ENCODE measurements at regions not wholly inside any gene's neighbourhood (a gene's known extent, or its start where the extent isn't known, plus 50 kb on each side); places are given as distances from the start of the nearest gene placed in this dataset.

DNA sequence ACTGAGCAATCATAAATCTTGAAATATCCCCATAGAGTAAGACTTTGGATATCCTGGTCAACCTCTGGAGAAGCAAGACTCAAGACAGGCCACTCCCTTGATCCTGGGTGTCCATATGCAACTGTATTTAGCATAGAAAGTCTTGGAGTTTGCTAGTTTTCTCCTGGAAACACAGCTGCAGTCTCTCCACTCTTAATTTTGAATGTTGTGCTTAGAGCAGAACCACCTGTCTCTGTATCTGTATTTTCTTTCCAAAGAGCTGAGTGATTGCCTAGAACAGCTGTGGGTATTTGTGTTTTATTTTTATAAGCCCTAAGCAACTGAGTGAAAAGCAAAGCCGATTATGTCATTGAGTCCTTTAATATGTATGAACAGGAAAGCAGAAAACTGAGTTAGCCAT is 64.1 kb upstream of the ADAM23 start:
- TF ChIP-seq ZNF670 (tag by site-specific recombination; IDR thresholded peaks at IDR 0.05; ENCODE audit: low read depth): no peak
- no peak for TF ChIP-seq KLF10 (tag by site-specific recombination; IDR thresholded peaks at IDR 0.05)
- TF ChIP-seq ZNF37A (tag by site-specific recombination; IDR thresholded peaks at IDR 0.05): no peak
- TF ChIP-seq ZNF132 (tag by site-specific recombination; IDR thresholded peaks at IDR 0.05; ENCODE audit: borderline replicate concordance): no peak
- TF ChIP-seq MYNN (tag by site-specific recombination; IDR thresholded peaks at IDR 0.05; ENCODE audit: borderline replicate concordance): no peak
- TF ChIP-seq ZNF16 (tag by site-specific recombination; IDR thresholded peaks at IDR 0.05; ENCODE audit: low read depth): no peak
- no peak for TF ChIP-seq HOXC10 (CRISPR knock-in tag; IDR thresholded peaks at IDR 0.05)
- TF ChIP-seq GLI4 (tag by site-specific recombination; IDR thresholded peaks at IDR 0.05): no peak
- no peak for TF ChIP-seq ZNF776 (tag by site-specific recombination; IDR thresholded peaks at IDR 0.05; ENCODE audit: borderline replicate concordance)
- no peak for TF ChIP-seq ZNF175 (tag by site-specific recombination; IDR thresholded peaks at IDR 0.05)
- TF ChIP-seq ZNF76 (tag by site-specific recombination; IDR thresholded peaks at IDR 0.05; ENCODE audit: borderline replicate concordance, low read depth): no peak
- H3K9me3 ChIP-seq (ENCODE audit: control insufficient read depth, insufficient read depth, low read depth, low read length): no peaks in the 10 kb centered on the region; the same call in 1 of the 2 replicates
- ChIA-PET CTCF (no interaction called here), POLR2A (no interaction called here)
- H3K36me3 ChIP-seq (ENCODE audit: control insufficient read depth in 2 of 2, insufficient read depth in 1 of 2, low read length in 2 of 2): no peaks in the 10 kb centered on the region
- H3K4me3 ChIP-seq (ENCODE audit: low read depth, low read length): no peak overlapping the region
- H3K27ac ChIP-seq (ENCODE audit: extremely low read depth, low read depth, low read length): no peak overlapping the region
- H3K4me1 ChIP-seq (ENCODE audit: control insufficient read depth, insufficient read depth, low read length): no peaks in the 10 kb centered on the region

DNA sequence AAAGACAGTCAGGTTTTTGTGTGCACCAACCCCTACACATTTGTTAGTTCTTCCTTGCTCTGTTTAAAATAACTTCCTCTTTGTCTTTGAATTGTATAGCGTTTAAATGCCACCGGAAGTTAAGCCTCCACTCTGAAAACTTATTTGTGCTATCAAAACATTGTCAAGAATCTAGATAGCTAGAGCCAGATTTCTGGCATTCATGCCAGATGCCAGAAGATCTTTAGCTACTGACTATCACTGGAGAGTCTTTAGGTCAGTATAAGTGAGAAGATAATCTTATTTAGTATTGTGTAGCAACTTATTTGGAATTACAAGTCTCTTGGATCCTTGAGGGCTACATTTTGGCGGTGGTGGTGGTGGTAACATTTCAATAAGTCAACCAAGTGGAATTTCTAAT is 63.4 kb upstream of the ADAM23 start:
- POLR2A ChIA-PET: no interaction called here
- H3K27ac ChIP-seq (ENCODE audit: extremely low read depth, low read depth, low read length): no peak overlapping the region
- CTCF ChIA-PET: no interaction called here
- no peaks in the 10 kb centered on the region for H3K36me3 ChIP-seq (ENCODE audit: control insufficient read depth in 2 of 2, insufficient read depth in 1 of 2, low read length in 2 of 2)
- TF ChIP-seq ZNF555 (tag by site-specific recombination; conservative IDR thresholded peaks at IDR 0.05): no peak
- no peak for TF ChIP-seq KLF16 (tag by site-specific recombination; IDR thresholded peaks at IDR 0.05)
- no peak for TF ChIP-seq ZNF169 (tag by site-specific recombination; IDR thresholded peaks at IDR 0.05)
- no peak for TF ChIP-seq ZNF777 (tag by site-specific recombination; IDR thresholded peaks at IDR 0.05; ENCODE audit: borderline replicate concordance)
- TF ChIP-seq ZXDB (tag by site-specific recombination; IDR thresholded peaks at IDR 0.05): no peak
- TF ChIP-seq, protein P1, sequence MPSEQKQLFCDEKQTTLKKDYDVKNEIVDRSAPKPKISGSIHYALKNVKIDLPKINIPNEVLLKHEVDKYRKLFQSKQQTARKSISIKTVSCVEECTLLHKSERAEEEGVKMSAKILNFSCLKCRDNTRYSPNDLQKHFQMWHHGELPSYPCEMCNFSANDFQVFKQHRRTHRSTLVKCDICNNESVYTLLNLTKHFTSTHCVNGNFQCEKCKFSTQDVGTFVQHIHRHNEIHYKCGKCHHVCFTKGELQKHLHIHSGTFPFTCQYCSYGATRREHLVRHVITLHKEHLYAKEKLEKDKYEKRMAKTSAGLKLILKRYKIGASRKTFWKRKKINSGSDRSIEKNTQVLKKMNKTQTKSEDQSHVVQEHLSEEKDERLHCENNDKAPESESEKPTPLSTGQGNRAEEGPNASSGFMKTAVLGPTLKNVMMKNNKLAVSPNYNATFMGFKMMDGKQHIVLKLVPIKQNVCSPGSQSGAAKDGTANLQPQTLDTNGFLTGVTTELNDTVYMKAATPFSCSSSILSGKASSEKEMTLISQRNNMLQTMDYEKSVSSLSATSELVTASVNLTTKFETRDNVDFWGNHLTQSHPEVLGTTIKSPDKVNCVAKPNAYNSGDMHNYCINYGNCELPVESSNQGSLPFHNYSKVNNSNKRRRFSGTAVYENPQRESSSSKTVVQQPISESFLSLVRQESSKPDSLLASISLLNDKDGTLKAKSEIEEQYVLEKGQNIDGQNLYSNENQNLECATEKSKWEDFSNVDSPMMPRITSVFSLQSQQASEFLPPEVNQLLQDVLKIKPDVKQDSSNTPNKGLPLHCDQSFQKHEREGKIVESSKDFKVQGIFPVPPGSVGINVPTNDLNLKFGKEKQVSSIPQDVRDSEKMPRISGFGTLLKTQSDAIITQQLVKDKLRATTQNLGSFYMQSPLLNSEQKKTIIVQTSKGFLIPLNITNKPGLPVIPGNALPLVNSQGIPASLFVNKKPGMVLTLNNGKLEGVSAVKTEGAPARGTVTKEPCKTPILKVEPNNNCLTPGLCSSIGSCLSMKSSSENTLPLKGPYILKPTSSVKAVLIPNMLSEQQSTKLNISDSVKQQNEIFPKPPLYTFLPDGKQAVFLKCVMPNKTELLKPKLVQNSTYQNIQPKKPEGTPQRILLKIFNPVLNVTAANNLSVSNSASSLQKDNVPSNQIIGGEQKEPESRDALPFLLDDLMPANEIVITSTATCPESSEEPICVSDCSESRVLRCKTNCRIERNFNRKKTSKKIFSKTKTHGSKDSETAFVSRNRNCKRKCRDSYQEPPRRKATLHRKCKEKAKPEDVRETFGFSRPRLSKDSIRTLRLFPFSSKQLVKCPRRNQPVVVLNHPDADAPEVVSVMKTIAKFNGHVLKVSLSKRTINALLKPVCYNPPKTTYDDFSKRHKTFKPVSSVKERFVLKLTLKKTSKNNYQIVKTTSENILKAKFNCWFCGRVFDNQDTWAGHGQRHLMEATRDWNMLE (tag by site-specific recombination; conservative IDR thresholded peaks at IDR 0.05; ENCODE audit: low read depth): no peak
- H3K4me1 ChIP-seq (ENCODE audit: control insufficient read depth, insufficient read depth, low read length): no peaks in the 10 kb centered on the region
- H3K9me3 ChIP-seq (ENCODE audit: control insufficient read depth, insufficient read depth, low read depth, low read length): no peaks in the 10 kb centered on the region; the same call in 1 of the 2 replicates
- no peak overlapping the region for H3K4me3 ChIP-seq (ENCODE audit: low read depth, low read length)

DNA sequence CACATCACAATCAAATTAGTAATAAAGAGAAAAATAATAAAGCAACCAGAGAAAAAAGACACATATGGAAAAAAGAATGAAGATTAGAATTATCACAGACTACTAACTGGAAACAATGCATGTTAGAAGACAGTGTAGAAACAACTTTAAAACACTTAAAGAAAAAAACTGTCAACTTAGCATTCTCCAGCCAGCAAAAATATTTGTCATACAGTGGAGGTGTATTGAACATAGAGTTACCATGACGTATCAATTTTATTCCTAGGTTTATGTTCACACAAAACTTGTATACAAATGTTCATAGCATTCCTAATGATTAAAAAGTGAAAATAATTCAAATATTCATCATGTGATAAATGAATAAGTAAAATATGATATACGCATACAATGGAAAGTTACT is 61.5 kb upstream of the ADAM23 start:
- Histone ChIP-seq H3K9me3 (ENCODE audit: control insufficient read depth, insufficient read depth, low read depth, low read length) (no peaks in the 10 kb centered on the region; the same call in 1 of the 2 replicates), H3K27ac (ENCODE audit: extremely low read depth, low read depth, low read length) (no peak overlapping the region), H3K36me3 (ENCODE audit: control insufficient read depth in 2 of 2, insufficient read depth in 1 of 2, low read length in 2 of 2) (no peaks in the 10 kb centered on the region), H3K4me3 (ENCODE audit: low read depth, low read length) (no peak overlapping the region), H3K4me1 (ENCODE audit: control insufficient read depth, insufficient read depth, low read length) (no peaks in the 10 kb centered on the region)
- CTCF ChIA-PET: interaction anchor here (0.6 kb wide), 1 partner anchor 276 kb away, joined by 3 read pairs; no protein-coding TSS in a partner anchor
- POLR2A ChIA-PET: no interaction called here
- TF ChIP-seq, protein P2, sequence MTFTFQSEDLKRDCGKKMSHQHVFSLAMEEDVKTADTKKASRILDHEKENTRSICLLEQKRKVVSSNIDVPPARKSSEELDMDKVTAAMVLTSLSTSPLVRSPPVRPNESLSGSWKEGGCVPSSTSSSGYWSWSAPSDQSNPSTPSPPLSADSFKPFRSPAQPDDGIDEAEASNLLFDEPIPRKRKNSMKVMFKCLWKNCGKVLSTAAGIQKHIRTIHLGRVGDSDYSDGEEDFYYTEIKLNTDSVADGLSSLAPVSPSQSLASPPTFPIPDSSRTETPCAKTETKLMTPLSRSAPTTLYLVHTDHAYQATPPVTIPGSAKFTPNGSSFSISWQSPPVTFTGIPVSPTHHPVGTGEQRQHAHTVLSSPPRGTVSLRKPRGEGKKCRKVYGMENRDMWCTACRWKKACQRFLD (tag by site-specific recombination; IDR thresholded peaks at IDR 0.05): no peak
- TF ChIP-seq, protein P3, sequence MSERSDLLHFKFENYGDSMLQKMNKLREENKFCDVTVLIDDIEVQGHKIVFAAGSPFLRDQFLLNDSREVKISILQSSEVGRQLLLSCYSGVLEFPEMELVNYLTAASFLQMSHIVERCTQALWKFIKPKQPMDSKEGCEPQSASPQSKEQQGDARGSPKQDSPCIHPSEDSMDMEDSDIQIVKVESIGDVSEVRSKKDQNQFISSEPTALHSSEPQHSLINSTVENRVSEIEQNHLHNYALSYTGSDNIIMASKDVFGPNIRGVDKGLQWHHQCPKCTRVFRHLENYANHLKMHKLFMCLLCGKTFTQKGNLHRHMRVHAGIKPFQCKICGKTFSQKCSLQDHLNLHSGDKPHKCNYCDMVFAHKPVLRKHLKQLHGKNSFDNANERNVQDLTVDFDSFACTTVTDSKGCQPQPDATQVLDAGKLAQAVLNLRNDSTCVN (tag by site-specific recombination; optimal IDR thresholded peaks at IDR 0.05): no peak
- TF ChIP-seq, protein P4, sequence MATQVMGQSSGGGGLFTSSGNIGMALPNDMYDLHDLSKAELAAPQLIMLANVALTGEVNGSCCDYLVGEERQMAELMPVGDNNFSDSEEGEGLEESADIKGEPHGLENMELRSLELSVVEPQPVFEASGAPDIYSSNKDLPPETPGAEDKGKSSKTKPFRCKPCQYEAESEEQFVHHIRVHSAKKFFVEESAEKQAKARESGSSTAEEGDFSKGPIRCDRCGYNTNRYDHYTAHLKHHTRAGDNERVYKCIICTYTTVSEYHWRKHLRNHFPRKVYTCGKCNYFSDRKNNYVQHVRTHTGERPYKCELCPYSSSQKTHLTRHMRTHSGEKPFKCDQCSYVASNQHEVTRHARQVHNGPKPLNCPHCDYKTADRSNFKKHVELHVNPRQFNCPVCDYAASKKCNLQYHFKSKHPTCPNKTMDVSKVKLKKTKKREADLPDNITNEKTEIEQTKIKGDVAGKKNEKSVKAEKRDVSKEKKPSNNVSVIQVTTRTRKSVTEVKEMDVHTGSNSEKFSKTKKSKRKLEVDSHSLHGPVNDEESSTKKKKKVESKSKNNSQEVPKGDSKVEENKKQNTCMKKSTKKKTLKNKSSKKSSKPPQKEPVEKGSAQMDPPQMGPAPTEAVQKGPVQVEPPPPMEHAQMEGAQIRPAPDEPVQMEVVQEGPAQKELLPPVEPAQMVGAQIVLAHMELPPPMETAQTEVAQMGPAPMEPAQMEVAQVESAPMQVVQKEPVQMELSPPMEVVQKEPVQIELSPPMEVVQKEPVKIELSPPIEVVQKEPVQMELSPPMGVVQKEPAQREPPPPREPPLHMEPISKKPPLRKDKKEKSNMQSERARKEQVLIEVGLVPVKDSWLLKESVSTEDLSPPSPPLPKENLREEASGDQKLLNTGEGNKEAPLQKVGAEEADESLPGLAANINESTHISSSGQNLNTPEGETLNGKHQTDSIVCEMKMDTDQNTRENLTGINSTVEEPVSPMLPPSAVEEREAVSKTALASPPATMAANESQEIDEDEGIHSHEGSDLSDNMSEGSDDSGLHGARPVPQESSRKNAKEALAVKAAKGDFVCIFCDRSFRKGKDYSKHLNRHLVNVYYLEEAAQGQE (tag by site-specific recombination; IDR thresholded peaks at IDR 0.05): no peak
- no peak for TF ChIP-seq ZNF843 (tag by site-specific recombination; IDR thresholded peaks at IDR 0.05)

Data from HEK293 (cell line).